Esophagus squamous epithelium (tissue), 4 donors: ENCODE measurements at regions not wholly inside any gene's neighbourhood (a gene's known extent, or its start where the extent isn't known, plus 50 kb on each side); places are given as distances from the start of the nearest gene placed in this dataset.

ENCODE experiments used
- CTCF ChIP-seq, 6 experiments: fragments of 450-650 bp in 4 of 6; fragments of 200-600 bp in 2 of 6; sonication (generic) in 2 of 6; IDR thresholded peaks; one replicate each; pipeline ENCODE4 v1.5.1; 2016 to 2019; ENCODE audit warnings: antibody characterized with exemption in 6 of 6, mild to moderate bottlenecking in 4 of 6, moderate library complexity in 4 of 6
- POLR2A ChIP-seq, 4 donors: fragments of 450-650 bp; IDR thresholded peaks; one replicate each; pipeline ENCODE4 v1.6.1; 2017; ENCODE audit warnings: antibody characterized with exemption in 4 of 4, mild to moderate bottlenecking in 4 of 4, moderate library complexity in 3 of 4

- TF ChIP-seq CTCF (IDR thresholded peaks at IDR 0.05), result no peak
- TF ChIP-seq POLR2A (IDR thresholded peaks at IDR 0.05), result no peak
These were observed 221.9 kb downstream of the UXS1 start for GRCh38 chr2:105972246-105972645.
